ENCODE measurements at regions not wholly inside any gene's neighbourhood (a gene's known extent, or its start where the extent isn't known, plus 50 kb on each side); places are given as distances from the start of the nearest gene placed in this dataset.

DNA sequence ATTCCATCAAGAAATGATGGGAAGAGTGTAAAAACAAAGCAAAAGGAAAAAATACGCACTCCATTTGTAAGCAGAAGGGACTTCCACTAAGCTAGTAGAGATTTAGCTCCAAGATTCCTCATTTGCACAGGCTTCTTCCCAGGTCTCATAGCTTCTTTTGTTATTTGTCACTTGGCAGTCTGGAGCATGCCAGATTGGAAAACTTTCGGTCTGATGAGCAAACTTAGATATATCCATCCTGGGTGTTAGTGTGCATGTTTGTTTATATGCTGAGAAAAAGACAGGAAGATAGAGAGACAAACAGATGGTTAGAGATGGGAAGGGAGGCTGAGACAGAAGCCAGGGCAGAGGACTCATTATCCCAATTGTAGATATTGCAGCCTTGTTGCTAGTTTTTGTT, 1644.5 kb upstream of the NUDT12 start:
- no peak overlapping the region for H3K4me3 ChIP-seq (ENCODE audit: low read depth, low read length)
- DNase-seq = no peak
- H3K27ac ChIP-seq = no peak overlapping the region
- no peaks in the 10 kb centered on the region for H3K27me3 ChIP-seq (replicated peaks)
- no peak for TF ChIP-seq CTCF (IDR thresholded peaks at IDR 0.05; ENCODE audit: low read depth, low read length, missing control alignments)
- no peaks in the 10 kb centered on the region for H3K36me3 ChIP-seq (replicated peaks)
- in situ Hi-C loops (cut with HindIII; ENCODE audit: low pct_ligation_motif_present, low sequenced_read_pairs) = no loop called here

DNA sequence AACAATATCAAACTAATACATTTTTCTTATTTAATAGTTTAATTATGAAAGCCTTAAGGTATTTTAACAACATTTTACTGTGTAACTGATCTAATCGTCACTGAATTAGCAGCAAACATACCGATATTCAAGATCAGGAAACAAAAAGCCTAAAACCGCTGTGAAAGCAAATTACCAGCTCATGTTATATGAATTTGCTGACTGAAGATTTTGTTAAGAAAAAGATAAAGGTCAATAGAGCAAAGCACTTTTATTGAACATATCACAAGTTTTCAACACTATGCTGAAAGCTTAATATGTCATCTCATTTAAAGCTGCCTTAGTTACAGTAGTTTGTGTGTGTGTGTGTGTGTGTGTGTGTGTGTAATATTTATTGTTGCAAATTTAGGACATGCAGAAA, 1634.9 kb upstream of the NUDT12 start:
- Histone ChIP-seq H3K27ac (no peak overlapping the region), H3K27me3 (replicated peaks) (no peaks in the 10 kb centered on the region), H3K4me3 (ENCODE audit: low read depth, low read length) (no peak overlapping the region), H3K36me3 (replicated peaks) (no peaks in the 10 kb centered on the region)
- in situ Hi-C loops (cut with HindIII; ENCODE audit: low pct_ligation_motif_present, low sequenced_read_pairs) = no loop called here
- no peak for TF ChIP-seq CTCF (IDR thresholded peaks at IDR 0.05; ENCODE audit: low read depth, low read length, missing control alignments)
- no peak for DNase-seq

- Histone ChIP-seq H3K4me3 (ENCODE audit: low read depth, low read length) (no peak overlapping the region), H3K27ac (no peak overlapping the region), H3K36me3 (replicated peaks) (no peaks in the 10 kb centered on the region), H3K27me3 (replicated peaks) (no peaks in the 10 kb centered on the region)
- TF ChIP-seq CTCF (IDR thresholded peaks at IDR 0.05; ENCODE audit: low read depth, low read length, missing control alignments) = no peak
- in situ Hi-C loops (cut with HindIII; ENCODE audit: low pct_ligation_motif_present, low sequenced_read_pairs) = no loop called here
- DNase-seq = no peak
Measured at GRCh38 chr5:105195765-105196164, 1633.2 kb upstream of the NUDT12 start.

DNA sequence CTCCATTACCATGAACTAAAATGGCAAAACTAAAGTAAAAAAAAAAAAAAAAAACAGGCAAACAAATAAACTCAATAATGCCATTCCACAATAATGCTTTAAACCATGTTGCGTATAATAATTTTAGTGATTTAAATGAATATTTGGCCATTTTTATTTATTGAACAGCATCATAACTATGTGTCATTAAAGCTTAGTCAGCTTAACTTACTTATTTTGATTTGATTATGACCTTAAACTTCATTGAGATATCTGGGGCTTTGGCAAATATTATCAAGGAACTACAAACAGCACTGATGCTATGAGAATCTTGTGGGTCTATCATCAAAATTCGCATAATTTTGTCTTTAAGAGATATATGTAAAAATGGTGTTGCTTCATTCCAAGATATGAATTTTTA, 1610.3 kb upstream of the NUDT12 start:
- no peak for TF ChIP-seq CTCF (IDR thresholded peaks at IDR 0.05; ENCODE audit: low read depth, low read length, missing control alignments)
- Histone ChIP-seq H3K27ac (no peak overlapping the region), H3K4me3 (ENCODE audit: low read depth, low read length) (no peak overlapping the region), H3K27me3 (replicated peaks) (no peaks in the 10 kb centered on the region), H3K36me3 (replicated peaks) (no peaks in the 10 kb centered on the region)
- DNase-seq = no peak
- in situ Hi-C loops (cut with HindIII; ENCODE audit: low pct_ligation_motif_present, low sequenced_read_pairs) = no loop called here

- in situ Hi-C loops (cut with HindIII; ENCODE audit: low pct_ligation_motif_present, low sequenced_read_pairs) = no loop called here
- peak; percentile 11 for DNase-seq
Measured at GRCh38 chr5:105168806-105169205, 1606.2 kb upstream of the NUDT12 start.

More at GRCh38 chr5:105168806-105169205, 1606.2 kb upstream of the NUDT12 start:
- H3K27ac ChIP-seq = no peak overlapping the region
- H3K36me3 ChIP-seq (replicated peaks) = no peaks in the 10 kb centered on the region
- H3K4me3 ChIP-seq (ENCODE audit: low read depth, low read length) = no peak overlapping the region
- no peaks in the 10 kb centered on the region for H3K27me3 ChIP-seq (replicated peaks)
- no peak for TF ChIP-seq CTCF (IDR thresholded peaks at IDR 0.05; ENCODE audit: low read depth, low read length, missing control alignments)
